SK-N-SH (cell line): ENCODE measurements at regions not wholly inside any gene's neighbourhood (a gene's known extent, or its start where the extent isn't known, plus 50 kb on each side); places are given as distances from the start of the nearest gene placed in this dataset.

Experiments
- CTCF ChIA-PET: fragments of 300-600, 350-600 bp; formaldehyde crosslinking; extraction: SDS; loops from one replicate; lab custom pipeline; 2021; lab: Yijun Ruan, JAX
- POLR2A ChIA-PET: fragments of 350-600 bp; sonication (Branson Sonifier 250); formaldehyde crosslinking; extraction: SDS; loops from one replicate; lab custom pipeline; 2020; ENCODE audit warnings: antibody characterized with exemption, inconsistent platforms; lab: Yijun Ruan, JAX
- DNase-seq: peaks from one replicate; pipeline ENCODE4 v3.0.0; 2012
- H2AFZ ChIP-seq: fragments of 200-600 bp; sonication (generic); 2 replicates; pipeline ENCODE4 v1.8.1; 2016; ENCODE audit warnings: antibody characterized with exemption, mild to moderate bottlenecking, low read depth
- H3F3A ChIP-seq: fragments of 200-600 bp; sonication (generic); replicated peaks from 2 replicates; pipeline ENCODE3; 2016; ENCODE audit warnings: antibody characterized with exemption, mild to moderate bottlenecking; ENCODE audit not compliant: insufficient read depth
- H3K27ac ChIP-seq, 2 experiments: fragments of 200-500 bp in 1 of 2; fragments of 200-600 bp in 1 of 2; sonication (Bioruptor generic) in 1 of 2; sonication (generic), shearing (Covaris generic) in 1 of 2; 2 replicates each; pipeline versions ENCODE4 v1.5.1 to v1.6.1; 2014 to 2016; ENCODE audit warnings: low read depth in 2 of 2, inconsistent platforms in 1 of 2, low read length in 1 of 2, mild to moderate bottlenecking in 1 of 2, mixed read lengths in 1 of 2
- H3K27me3 ChIP-seq: fragments of 200-600 bp; sonication (generic), shearing (Covaris generic); 2 replicates; pipeline ENCODE4 v1.6.1; 2016; ENCODE audit warnings: mixed run types; ENCODE audit not compliant: insufficient read depth
- H3K36me3 ChIP-seq, 2 experiments: fragments of 200-500 bp in 1 of 2; fragments of 200-600 bp in 1 of 2; sonication (Bioruptor generic) in 1 of 2; sonication (generic) in 1 of 2; replicated peaks in 1 of 2; 2 replicates each; pipeline versions ENCODE3 to v1.5.1; 2014 to 2016; ENCODE audit warnings: low read length in 1 of 2, mild to moderate bottlenecking in 1 of 2; ENCODE audit not compliant: insufficient read depth in 2 of 2, control insufficient read depth in 1 of 2
- H3K4me1 ChIP-seq, 2 experiments: fragments of 200-500 bp in 1 of 2; fragments of 200-600 bp in 1 of 2; sonication (Bioruptor generic) in 1 of 2; sonication (generic), shearing (Covaris generic) in 1 of 2; 2 replicates each; pipeline versions ENCODE4 v1.5.1 to v1.6.1; 2014 to 2016; ENCODE audit warnings: low read depth in 1 of 2, low read length in 1 of 2, mixed run types in 1 of 2; ENCODE audit not compliant: insufficient read depth in 2 of 2, control insufficient read depth in 1 of 2
- H3K4me2 ChIP-seq: fragments of 200-600 bp; sonication (generic), shearing (Covaris generic); 2 replicates; pipeline ENCODE4 v1.6.1; 2017; ENCODE audit warnings: mixed run types
- H3K4me3 ChIP-seq, 2 experiments: fragments of 200-500 bp in 1 of 2; fragments of 200-600 bp in 1 of 2; sonication (Bioruptor generic) in 1 of 2; sonication (generic), shearing (Covaris generic) in 1 of 2; 2 replicates each; pipeline versions ENCODE4 v1.5.1 to v1.8.1; 2014 to 2016; ENCODE audit warnings: low read depth in 2 of 2, inconsistent platforms in 1 of 2, low read length in 1 of 2, mild to moderate bottlenecking in 1 of 2, mixed read lengths in 1 of 2, moderate library complexity in 1 of 2
- H3K79me2 ChIP-seq: fragments of 200-600 bp; sonication (generic); 2 replicates; pipeline ENCODE4 v1.8.1; 2017; ENCODE audit warnings: mild to moderate bottlenecking; ENCODE audit not compliant: insufficient read depth
- H3K9ac ChIP-seq: fragments of 200-600 bp; sonication (generic); 2 replicates; pipeline ENCODE4 v1.6.1; 2017; ENCODE audit warnings: mixed run types
- H3K9me2 ChIP-seq: fragments of 200-600 bp; sonication (generic); 2 replicates; pipeline ENCODE4 v1.6.1; 2017; ENCODE audit warnings: mixed run types
- H3K9me3 ChIP-seq: fragments of 200-600 bp; sonication (generic); 2 replicates; pipeline ENCODE4 v1.6.1; 2017; ENCODE audit warnings: mixed run types, mild to moderate bottlenecking, moderate library complexity
- H4K20me1 ChIP-seq: fragments of 200-600 bp; sonication (generic); 2 replicates; pipeline ENCODE4 v1.6.1; 2017; ENCODE audit warnings: mild to moderate bottlenecking, mixed run types; ENCODE audit not compliant: insufficient read depth
- ELF1 ChIP-seq: IDR thresholded peaks from 2 replicates; pipeline ENCODE4 v1.4.0; 2012
- EP300 ChIP-seq, 2 experiments: IDR thresholded peaks; 2 replicates each; pipeline versions ENCODE4 v1.4.0 to v1.6.1; 2012; ENCODE audit warnings: borderline replicate concordance in 1 of 2, low read depth in 1 of 2, low read length in 1 of 2
- FOXM1 ChIP-seq: IDR thresholded peaks from 2 replicates; pipeline ENCODE4 v1.4.0; 2012; ENCODE audit warnings: low read depth, mild to moderate bottlenecking
- GATA2 ChIP-seq: sonication (generic); formaldehyde crosslinking; IDR thresholded peaks from 2 replicates; pipeline ENCODE4 v1.5.0; 2020; ENCODE audit warnings: mild to moderate bottlenecking, missing genetic modification reagents
- MAX ChIP-seq: IDR thresholded peaks from 2 replicates; pipeline ENCODE4 v1.4.0; 2012; ENCODE audit warnings: low read depth
- MXI1 ChIP-seq: IDR thresholded peaks from 2 replicates; pipeline ENCODE4 v1.6.1; 2012; ENCODE audit warnings: mild to moderate bottlenecking, low read depth, low read length, improper control_type of control experiment
- NRF1 ChIP-seq: IDR thresholded peaks from 2 replicates; pipeline ENCODE4 v1.6.1; 2012; ENCODE audit warnings: low read depth, mild to moderate bottlenecking, low read length
- RFX5 ChIP-seq: IDR thresholded peaks from 2 replicates; pipeline ENCODE4 v1.6.1; 2012; ENCODE audit warnings: mild to moderate bottlenecking, improper control_type of control experiment, low read length
- RXRA ChIP-seq: IDR thresholded peaks from 2 replicates; pipeline ENCODE4 v1.4.0; 2012; ENCODE audit warnings: low read depth, mild to moderate bottlenecking, borderline replicate concordance
- SIN3A ChIP-seq: IDR thresholded peaks from 2 replicates; pipeline ENCODE4 v1.6.1; 2012; ENCODE audit warnings: low read depth, mild to moderate bottlenecking, low read length, moderate library complexity, borderline replicate concordance
- TEAD4 ChIP-seq: IDR thresholded peaks from 2 replicates; pipeline ENCODE4 v1.4.0; 2012; ENCODE audit warnings: mild to moderate bottlenecking, borderline replicate concordance; ENCODE audit not compliant: insufficient read depth
- YY1 ChIP-seq: IDR thresholded peaks from 2 replicates; pipeline ENCODE4 v1.4.0; 2012; ENCODE audit warnings: low read depth, mild to moderate bottlenecking
- WGBS: methylation state at CpG from one replicate; pipeline ENCODE4 v1.1.6; 2017; ENCODE audit warnings: low lambda C conversion rate; 5-methylcytosine and 5-hydroxymethylcytosine counted together
- TF ChIP-seq, protein P1 (sequence below): IDR thresholded peaks from 2 replicates; pipeline ENCODE4; 2012

DNA sequence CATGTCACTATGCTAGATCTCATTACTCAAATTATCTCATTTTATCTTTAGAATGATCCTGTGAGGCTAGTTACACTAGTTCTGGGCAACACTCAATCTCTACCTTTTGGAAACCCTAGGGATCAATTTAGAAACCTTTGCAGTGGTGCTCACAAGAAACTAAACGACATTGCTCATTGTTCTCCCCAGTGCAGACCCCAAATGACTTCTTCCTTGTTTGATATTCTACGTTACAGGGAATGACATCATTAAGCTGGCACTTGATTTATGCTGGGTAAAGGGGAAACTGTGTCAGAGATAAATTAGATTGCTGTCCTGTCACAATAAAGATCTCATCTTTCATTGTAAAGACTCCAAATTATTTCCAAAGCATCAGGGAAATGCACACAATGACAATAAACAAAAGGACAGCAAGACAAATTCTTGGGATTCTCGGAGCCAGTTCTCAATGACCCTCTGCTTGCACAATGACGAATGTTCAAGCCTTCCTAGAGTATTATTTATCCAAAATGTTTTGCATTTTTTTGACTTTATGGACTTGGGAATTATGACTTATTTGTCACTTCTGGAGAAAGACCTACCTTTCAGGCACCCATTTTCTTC is 1121.8 kb upstream of the TENM4 start:
- Histone ChIP-seq H3K9ac (no peak overlapping the region), H3K27ac (no peak overlapping the region), H3K4me2 (no peak overlapping the region), H3K36me3 (no peaks in the 10 kb centered on the region), H3F3A (no peaks in the 10 kb centered on the region), H3K79me2 (no peaks in the 10 kb centered on the region), H3K4me3 (no peak overlapping the region), H3K27me3 (no peaks in the 10 kb centered on the region), H4K20me1 (no peaks in the 10 kb centered on the region), H3K9me2 (no peaks in the 10 kb centered on the region), H2AFZ (no peak overlapping the region), H3K9me3 (no peaks in the 10 kb centered on the region), H3K4me1 (no peaks in the 10 kb centered on the region)
- WGBS: 13% methylated on average over 4 of the region's 4 CpGs
- CTCF ChIA-PET: interaction anchor here (1.3 kb wide), 1 partner anchor 21 kb away, joined by 3 read pairs; no protein-coding TSS in a partner anchor
- POLR2A ChIA-PET: no interaction called here
- no peak for TF ChIP-seq ELF1
- TF ChIP-seq FOXM1: no peak
- no peak for TF ChIP-seq MXI1
- TF ChIP-seq TEAD4: no peak
- TF ChIP-seq SIN3A: no peak
- no peak for TF ChIP-seq YY1
- TF ChIP-seq, protein P1, sequence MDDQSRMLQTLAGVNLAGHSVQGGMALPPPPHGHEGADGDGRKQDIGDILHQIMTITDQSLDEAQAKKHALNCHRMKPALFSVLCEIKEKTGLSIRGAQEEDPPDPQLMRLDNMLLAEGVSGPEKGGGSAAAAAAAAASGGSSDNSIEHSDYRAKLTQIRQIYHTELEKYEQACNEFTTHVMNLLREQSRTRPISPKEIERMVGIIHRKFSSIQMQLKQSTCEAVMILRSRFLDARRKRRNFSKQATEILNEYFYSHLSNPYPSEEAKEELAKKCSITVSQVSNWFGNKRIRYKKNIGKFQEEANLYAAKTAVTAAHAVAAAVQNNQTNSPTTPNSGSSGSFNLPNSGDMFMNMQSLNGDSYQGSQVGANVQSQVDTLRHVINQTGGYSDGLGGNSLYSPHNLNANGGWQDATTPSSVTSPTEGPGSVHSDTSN: no peak
- no peak for TF ChIP-seq NRF1
- TF ChIP-seq RFX5: no peak
- no peak for TF ChIP-seq RXRA
- no peak for TF ChIP-seq GATA2 (CRISPR knock-in tag)
- DNase-seq: no peak

GRCh38 chr11:80559942-80560341 is 1119.1 kb upstream of the TENM4 start:
- no peak overlapping the region for H3K4me2 ChIP-seq
- H3K9ac ChIP-seq: no peak overlapping the region
- H4K20me1 ChIP-seq: no peaks in the 10 kb centered on the region
- DNase-seq: no peak
- no peak for TF ChIP-seq FOXM1
- no peak for TF ChIP-seq MAX
- no peak for TF ChIP-seq YY1
- TF ChIP-seq EP300 (IDR thresholded peaks at IDR 0.05; ENCODE audit: borderline replicate concordance in 1 of 2, low read depth in 1 of 2, low read length in 1 of 2): no peak
- H3K9me2 ChIP-seq: no peaks in the 10 kb centered on the region
- H3K79me2 ChIP-seq: no peaks in the 10 kb centered on the region
- no peaks in the 10 kb centered on the region for H3K4me1 ChIP-seq
- no peaks in the 10 kb centered on the region for H3K9me3 ChIP-seq
- H2AFZ ChIP-seq: no peak overlapping the region
- H3K27me3 ChIP-seq: no peaks in the 10 kb centered on the region
- CTCF ChIA-PET: no interaction called here
- no peaks in the 10 kb centered on the region for H3K36me3 ChIP-seq
- WGBS: 31% methylated on average over 2 of the region's 2 CpGs
- no peaks in the 10 kb centered on the region for H3F3A ChIP-seq
- no peak overlapping the region for H3K27ac ChIP-seq
- POLR2A ChIA-PET: no interaction called here
- H3K4me3 ChIP-seq: no peak overlapping the region
